NT2/D1 (cell line): ENCODE measurements at regions not wholly inside any gene's neighbourhood (a gene's known extent, or its start where the extent isn't known, plus 50 kb on each side); places are given as distances from the start of the nearest gene placed in this dataset.
A peak's percentile ranks its signal among the peaks of the same experiment; 100 is the strongest.

ENCODE experiments used
- DNase-seq: peaks from one replicate; pipeline ENCODE4 v3.0.0-alpha.2; 2011; ENCODE audit warnings: low read depth, low spot score
- H3K27me3 ChIP-seq: 2 replicates; pipeline ENCODE4 v1.6.0; 2011; ENCODE audit warnings: mild to moderate bottlenecking; ENCODE audit not compliant: insufficient read length, insufficient read depth
- H3K36me3 ChIP-seq: 2 replicates; pipeline ENCODE4 v1.6.1; 2011; ENCODE audit warnings: mild to moderate bottlenecking, low read length, mixed read lengths; ENCODE audit not compliant: insufficient read depth, insufficient read length
- H3K4me1 ChIP-seq: 2 replicates; pipeline ENCODE4 v1.5.1; 2011; ENCODE audit not compliant: insufficient read depth, insufficient read length
- H3K4me3 ChIP-seq: 2 replicates; pipeline ENCODE4 v1.5.1; 2011; ENCODE audit warnings: low read depth; ENCODE audit not compliant: insufficient read length
- H3K9ac ChIP-seq: 2 replicates; pipeline ENCODE4 v1.6.0; 2011; ENCODE audit warnings: low read depth; ENCODE audit not compliant: insufficient read length
- H3K9me3 ChIP-seq: 2 replicates; pipeline ENCODE4 v1.5.1; 2011; ENCODE audit warnings: mild to moderate bottlenecking, low read length; ENCODE audit not compliant: insufficient read depth
- SUZ12 ChIP-seq: IDR thresholded peaks from 2 replicates; pipeline ENCODE4 v1.6.1; 2011; ENCODE audit not compliant: insufficient read length, insufficient read depth; ENCODE audit errors: extremely low read depth
- YY1 ChIP-seq: IDR thresholded peaks from 2 replicates; pipeline ENCODE4 v1.6.1; 2011; ENCODE audit not compliant: insufficient read length, insufficient read depth
- ZNF274 ChIP-seq: IDR thresholded peaks from 2 replicates; pipeline ENCODE4 v1.6.1; 2011; ENCODE audit warnings: mild to moderate bottlenecking, low read depth, low read length

- Histone ChIP-seq H3K9me3 (no peaks in the 10 kb centered on the region), H3K36me3 (no peaks in the 10 kb centered on the region), H3K27me3 (no peaks in the 10 kb centered on the region), H3K9ac (no peak overlapping the region), H3K4me3 (no peak overlapping the region), H3K4me1 (peaks cover 8% of the 10 kb centered on the region)
- TF ChIP-seq SUZ12 (no peak), ZNF274 (no peak), YY1 (no peak)
- DNase-seq: peak; percentile 27
Measured at GRCh38 chr1:5448486-5448885, 543.7 kb downstream of the NPHP4 start.

GRCh38 chr1:5447503-5447960 lies 544.7 kb downstream of the NPHP4 start:
- Histone ChIP-seq H3K4me3 (no peak overlapping the region), H3K9me3 (no peaks in the 10 kb centered on the region), H3K4me1 (peaks cover 8% of the 10 kb centered on the region), H3K36me3 (no peaks in the 10 kb centered on the region), H3K27me3 (no peaks in the 10 kb centered on the region), H3K9ac (no peak overlapping the region)
- TF ChIP-seq YY1: no peak
- TF ChIP-seq ZNF274: no peak
- no peak for TF ChIP-seq SUZ12
- no peak for DNase-seq

GRCh38 chr1:5444396-5444795 lies 547.8 kb downstream of the NPHP4 start:
- Histone ChIP-seq H3K27me3 (no peaks in the 10 kb centered on the region), H3K4me3 (no peak overlapping the region), H3K36me3 (no peaks in the 10 kb centered on the region), H3K9me3 (no peaks in the 10 kb centered on the region), H3K4me1 (no peaks in the 10 kb centered on the region), H3K9ac (no peak overlapping the region)
- DNase-seq: no peak
- TF ChIP-seq YY1: no peak
- TF ChIP-seq SUZ12: no peak
- no peak for TF ChIP-seq ZNF274

- TF ChIP-seq YY1: no peak
- no peak for TF ChIP-seq SUZ12
- TF ChIP-seq ZNF274: no peak
- no peak overlapping the region for H3K9ac ChIP-seq
- DNase-seq: no peak
- no peaks in the 10 kb centered on the region for H3K27me3 ChIP-seq
- H3K4me3 ChIP-seq: no peak overlapping the region
- H3K9me3 ChIP-seq: peaks cover 18% of the 10 kb centered on the region; the same call in 1 of the 2 replicates
- H3K4me1 ChIP-seq: no peaks in the 10 kb centered on the region
- H3K36me3 ChIP-seq: no peaks in the 10 kb centered on the region
Measured at GRCh38 chr1:5436808-5437207, 555.4 kb downstream of the NPHP4 start.

DNA sequence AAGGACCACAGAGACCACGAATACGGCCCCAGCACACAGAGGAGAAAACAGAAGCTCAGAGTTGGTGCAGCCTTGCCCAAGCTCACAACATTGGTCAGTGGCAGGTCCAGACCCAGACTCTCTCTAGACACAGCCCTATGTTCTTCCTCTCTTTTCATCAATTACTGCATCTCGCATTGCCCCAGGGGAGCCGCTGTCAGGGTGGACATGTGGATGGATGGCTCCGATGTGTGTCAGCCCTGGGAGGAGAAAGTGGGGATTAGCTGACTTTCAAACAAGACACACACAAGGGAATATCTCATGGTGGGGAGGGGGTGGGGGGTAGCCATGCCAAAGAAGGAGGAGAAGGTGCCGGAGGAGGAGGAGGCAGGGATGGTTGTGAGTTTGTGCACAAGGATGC lies 556.8 kb downstream of the NPHP4 start:
- H3K36me3 ChIP-seq: no peaks in the 10 kb centered on the region
- no peak overlapping the region for H3K4me3 ChIP-seq
- peaks cover 18% of the 10 kb centered on the region; the same call in 1 of the 2 replicates for H3K9me3 ChIP-seq
- peaks cover 4% of the 10 kb centered on the region for H3K4me1 ChIP-seq
- TF ChIP-seq SUZ12: no peak
- no peak for TF ChIP-seq ZNF274
- no peak for TF ChIP-seq YY1
- no peaks in the 10 kb centered on the region for H3K27me3 ChIP-seq
- H3K9ac ChIP-seq: no peak overlapping the region
- DNase-seq: no peak

GRCh38 chr1:5432436-5432835 lies 559.8 kb downstream of the NPHP4 start:
- Histone ChIP-seq H3K9ac (no peak overlapping the region), H3K36me3 (no peaks in the 10 kb centered on the region), H3K4me3 (no peak overlapping the region), H3K4me1 (peaks cover 4% of the 10 kb centered on the region), H3K27me3 (no peaks in the 10 kb centered on the region), H3K9me3 (peaks cover 6% of the 10 kb centered on the region; the same call in 1 of the 2 replicates)
- no peak for DNase-seq
- TF ChIP-seq ZNF274: no peak
- no peak for TF ChIP-seq SUZ12
- TF ChIP-seq YY1: no peak

DNA sequence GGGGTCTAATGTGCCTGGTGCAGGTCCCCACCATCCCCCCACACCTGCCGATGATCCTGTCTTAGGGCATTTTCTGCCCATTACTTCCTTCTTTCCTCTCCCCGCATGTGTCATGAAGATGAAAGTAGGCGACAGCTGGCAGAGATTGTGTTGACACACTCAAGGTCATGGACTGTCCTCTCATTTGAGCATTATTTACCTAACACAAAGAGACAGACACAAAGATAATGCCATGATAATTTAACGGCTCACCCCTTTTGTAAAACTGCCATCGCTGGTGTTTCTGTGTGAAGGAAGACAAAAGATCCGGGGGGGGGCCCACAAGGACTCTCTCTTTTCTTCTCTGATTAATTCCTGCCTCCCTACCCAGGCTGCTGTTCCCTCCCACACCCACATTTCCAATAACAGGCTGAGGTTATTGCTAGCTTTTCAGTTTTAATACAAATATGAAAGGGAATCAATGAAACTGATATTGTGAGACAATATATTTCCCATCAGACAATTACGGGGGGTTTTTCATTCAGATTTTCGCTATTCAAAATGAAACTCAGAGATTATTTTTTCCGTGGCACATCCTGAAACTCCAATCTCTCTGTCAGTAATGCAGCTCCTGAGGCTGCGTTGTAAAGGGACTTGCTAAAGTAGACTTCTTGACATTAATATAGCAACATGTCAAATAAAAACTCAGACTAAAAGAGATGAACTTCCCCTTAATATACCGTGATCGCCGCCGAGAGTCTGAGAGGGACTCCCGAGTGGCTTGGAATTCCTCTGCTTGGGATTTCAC lies 561.1 kb downstream of the NPHP4 start:
- Histone ChIP-seq H3K9ac (no peak overlapping the region), H3K4me1 (peaks cover 4% of the 10 kb centered on the region), H3K4me3 (no peak overlapping the region), H3K9me3 (no peaks in the 10 kb centered on the region), H3K36me3 (no peaks in the 10 kb centered on the region), H3K27me3 (no peaks in the 10 kb centered on the region)
- DNase-seq: no peak
- TF ChIP-seq YY1 (no peak), ZNF274 (no peak), SUZ12 (no peak)
